HL-60 (cell line): ENCODE measurements at regions not wholly inside any gene's neighbourhood (a gene's known extent, or its start where the extent isn't known, plus 50 kb on each side); places are given as distances from the start of the nearest gene placed in this dataset.

ENCODE experiments used
- DNase-seq, 2 experiments: peaks; one replicate each; pipeline ENCODE4 v3.0.0-alpha.2; 2010 to 2020; ENCODE audit warnings: low read depth in 1 of 2, low spot score in 1 of 2
- H3K27ac ChIP-seq: fragments of 250-450 bp; sonication (Bioruptor Pico); replicated peaks from 2 replicates; pipeline ENCODE4 v1.5.1; 2020; ENCODE audit warnings: mild to moderate bottlenecking, moderate library complexity
- H3K27me3 ChIP-seq: fragments of 250-450 bp; sonication (Bioruptor Pico); 2 replicates; pipeline ENCODE4 v1.5.1; 2021; ENCODE audit warnings: mild to moderate bottlenecking, moderate library complexity; ENCODE audit not compliant: insufficient read depth, poor library complexity, severe bottlenecking
- H3K4me3 ChIP-seq: replicated peaks from 2 replicates; pipeline ENCODE4 v1.5.1; 2011; ENCODE audit warnings: mild to moderate bottlenecking, control low read depth, low read length; ENCODE audit not compliant: insufficient read depth
- CTCF ChIP-seq: IDR thresholded peaks from one replicate; pipeline ENCODE4 v1.5.1; 2011; ENCODE audit warnings: low read length, control low read depth, inconsistent platforms; ENCODE audit not compliant: insufficient read depth
- GABPA ChIP-seq: IDR thresholded peaks from 2 replicates; pipeline ENCODE4 v1.6.1; 2012; ENCODE audit warnings: low read depth
- POLR2AphosphoS5 ChIP-seq: IDR thresholded peaks from 2 replicates; pipeline ENCODE4 v1.6.1; 2012; ENCODE audit warnings: low read depth
- REST ChIP-seq: IDR thresholded peaks from 2 replicates; pipeline ENCODE4 v1.6.1; 2012; ENCODE audit warnings: low read depth; ENCODE audit not compliant: insufficient replicate concordance
- SPI1 ChIP-seq: IDR thresholded peaks from 2 replicates; pipeline ENCODE4 v1.6.1; 2012; ENCODE audit warnings: low read depth, mild to moderate bottlenecking, borderline replicate concordance

DNA sequence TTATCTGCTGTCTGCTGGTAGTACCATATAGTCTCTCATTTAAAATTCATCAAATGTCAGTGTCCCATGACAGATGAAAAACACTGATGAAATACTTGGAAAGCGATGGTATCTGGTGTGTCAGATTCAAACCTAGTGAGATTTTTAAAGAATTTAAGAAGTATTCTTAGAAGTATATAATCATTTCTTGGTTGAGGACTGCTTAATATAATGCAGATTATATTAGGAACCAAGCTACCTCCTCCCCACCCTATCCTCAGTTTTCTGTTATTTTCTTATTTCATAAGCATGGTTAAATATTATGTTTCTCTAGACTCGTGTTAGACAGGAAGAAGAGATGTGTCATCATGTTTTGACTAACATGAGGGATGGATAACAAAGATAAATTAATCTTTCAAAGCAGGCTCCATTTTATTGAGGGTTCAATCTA is 118.5 kb downstream of the GLUD2 start:
- Histone ChIP-seq H3K27ac (no peak overlapping the region), H3K27me3 (no peaks in the 10 kb centered on the region), H3K4me3 (no peak overlapping the region)
- TF ChIP-seq CTCF (no peak), SPI1 (no peak), POLR2AphosphoS5 (no peak), GABPA (no peak), REST (no peak)
- DNase-seq: no peak

DNA sequence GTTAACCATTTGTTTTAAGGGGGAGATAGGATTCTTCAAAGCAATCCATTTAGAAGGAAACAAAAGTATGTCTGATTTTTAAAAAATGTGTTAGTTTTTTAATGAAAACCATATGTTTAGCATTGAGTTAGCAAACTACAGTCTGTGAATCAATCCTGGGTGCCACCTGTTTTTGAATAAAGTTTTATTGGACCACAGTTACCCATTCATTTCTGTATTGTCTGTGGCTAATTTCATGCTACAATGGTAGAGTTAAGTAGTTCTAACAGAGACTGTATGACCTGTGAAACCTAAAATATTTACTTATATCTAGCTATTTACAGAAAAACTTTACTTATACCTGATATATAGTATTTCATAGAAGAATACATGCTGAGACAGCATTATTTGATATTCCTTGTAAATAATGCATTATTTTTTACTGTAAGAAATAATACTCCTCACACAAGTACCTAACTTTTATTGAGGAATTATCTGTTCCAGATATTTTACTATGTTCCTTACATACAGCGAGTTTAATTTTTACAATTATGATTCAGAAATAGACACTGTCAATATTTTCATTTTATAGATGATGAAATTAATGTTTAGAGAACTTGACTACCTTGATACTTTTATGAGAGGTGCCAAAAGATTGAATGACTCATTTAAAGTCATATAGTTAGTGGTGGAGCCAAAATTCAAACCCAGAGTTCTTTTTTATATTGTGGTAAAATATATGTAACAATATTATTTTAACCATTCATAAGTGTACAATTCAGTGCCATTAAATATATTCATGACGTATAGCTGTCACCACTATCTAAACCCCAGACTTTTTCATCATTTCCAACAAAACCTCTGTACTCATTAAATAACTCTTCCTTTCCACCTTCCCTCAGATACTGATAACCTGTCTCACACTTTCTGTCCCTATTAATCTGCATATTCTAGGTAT is 122.0 kb downstream of the GLUD2 start:
- Histone ChIP-seq H3K4me3 (no peak overlapping the region), H3K27ac (no peak overlapping the region), H3K27me3 (no peaks in the 10 kb centered on the region)
- TF ChIP-seq REST (no peak), CTCF (no peak), GABPA (no peak), SPI1 (no peak), POLR2AphosphoS5 (no peak)
- no peak for DNase-seq

DNA sequence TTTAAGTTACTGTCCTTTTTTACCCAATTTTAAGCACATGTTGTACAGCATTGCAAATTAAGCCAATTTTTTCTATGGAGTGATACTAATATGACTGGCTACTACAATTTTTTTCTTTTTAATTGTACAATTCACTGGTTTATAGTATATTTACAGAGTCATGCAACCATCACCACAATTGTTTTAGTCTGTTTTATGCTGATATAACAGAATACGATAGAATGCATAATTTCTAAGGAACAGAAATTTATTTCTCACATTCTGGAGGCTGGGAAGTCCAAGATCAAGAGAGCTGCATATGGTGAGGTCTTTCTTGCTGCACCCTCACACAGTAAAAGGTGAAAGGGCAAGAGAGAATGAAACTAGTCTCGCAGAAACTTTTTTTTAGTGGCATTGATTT is 125.3 kb downstream of the GLUD2 start:
- DNase-seq: no peak
- H3K27ac ChIP-seq: no peak overlapping the region
- H3K4me3 ChIP-seq: no peak overlapping the region
- TF ChIP-seq REST: no peak
- no peaks in the 10 kb centered on the region for H3K27me3 ChIP-seq
